Liver (tissue), 8 donors: ENCODE measurements at regions not wholly inside any gene's neighbourhood (a gene's known extent, or its start where the extent isn't known, plus 50 kb on each side); places are given as distances from the start of the nearest gene placed in this dataset.

Source experiments
- DNase-seq: peaks from one replicate; pipeline ENCODE4 v3.0.0-alpha.2; 2017; ENCODE audit warnings: low spot score
- H3K27ac ChIP-seq, 2 donors: one replicate each; pipeline ENCODE4 v1.7.0; 2013; ENCODE audit warnings: inconsistent platforms in 2 of 2, low read length in 2 of 2, control low read depth in 1 of 2, low read depth in 1 of 2, mild to moderate bottlenecking in 1 of 2
- H3K27me3 ChIP-seq, 4 donors: one replicate each; pipeline versions ENCODE4 v1.6.1 to v1.7.0; 2013; ENCODE audit warnings: low read length in 3 of 4, inconsistent platforms in 1 of 4, mild to moderate bottlenecking in 1 of 4, moderate library complexity in 1 of 4; ENCODE audit not compliant: control insufficient read depth in 4 of 4, insufficient read depth in 4 of 4
- H3K36me3 ChIP-seq, 4 donors: one replicate each; pipeline versions ENCODE4 v1.6.1 to v1.7.0; 2013; ENCODE audit warnings: low read length in 3 of 4, mild to moderate bottlenecking in 3 of 4, low read depth in 1 of 4, moderate library complexity in 1 of 4; ENCODE audit not compliant: control insufficient read depth in 4 of 4, insufficient read depth in 3 of 4
- H3K4me1 ChIP-seq, 4 donors: one replicate each; pipeline versions ENCODE4 v1.6.1 to v1.7.0; 2013; ENCODE audit warnings: low read length in 3 of 4, mild to moderate bottlenecking in 3 of 4, moderate library complexity in 1 of 4; ENCODE audit not compliant: control insufficient read depth in 4 of 4, insufficient read depth in 4 of 4
- H3K4me3 ChIP-seq, 3 donors: one replicate each; pipeline versions ENCODE4 v1.6.1 to v1.7.0; 2013; ENCODE audit warnings: low read length in 3 of 3, control low read depth in 1 of 3, low read depth in 1 of 3, mild to moderate bottlenecking in 1 of 3
- H3K9ac ChIP-seq, 2 donors: one replicate each; pipeline ENCODE4 v1.7.0; 2013; ENCODE audit warnings: low read length in 2 of 2, mild to moderate bottlenecking in 2 of 2, moderate library complexity in 2 of 2, control low read depth in 1 of 2, low read depth in 1 of 2
- H3K9me3 ChIP-seq, 4 donors: one replicate each; pipeline versions ENCODE4 v1.6.1 to v1.7.0; 2013; ENCODE audit warnings: low read length in 3 of 4; ENCODE audit not compliant: control insufficient read depth in 4 of 4
- ATF3 ChIP-seq: IDR thresholded peaks from 2 replicates; pipeline ENCODE4 v1.6.1; 2016; ENCODE audit warnings: antibody characterized with exemption
- CTCF ChIP-seq: fragments of 150-350 bp; IDR thresholded peaks from 2 replicates; pipeline ENCODE4 v1.5.1; 2017; ENCODE audit warnings: improper control_type of control experiment, low read depth, low read length; ENCODE audit not compliant: missing input control
- EGR1 ChIP-seq, 2 donors: IDR thresholded peaks; 2 replicates each; pipeline ENCODE4 v1.6.1; 2016 to 2018; ENCODE audit warnings: antibody characterized with exemption in 2 of 2, low read depth in 2 of 2
- FOXA1 ChIP-seq: IDR thresholded peaks from 2 replicates; pipeline ENCODE4 v1.6.1; 2016; ENCODE audit warnings: antibody characterized with exemption
- GABPA ChIP-seq, 2 donors: IDR thresholded peaks in 1 of 2; conservative IDR thresholded peaks in 1 of 2; 2 replicates each; pipeline ENCODE4 v1.6.1; 2016; ENCODE audit warnings: antibody characterized with exemption in 2 of 2, mild to moderate bottlenecking in 1 of 2, moderate library complexity in 1 of 2
- HNF4A ChIP-seq, 2 donors: conservative IDR thresholded peaks; 2 replicates each; pipeline ENCODE4 v1.6.1; 2016; ENCODE audit warnings: antibody characterized with exemption in 2 of 2, mild to moderate bottlenecking in 2 of 2
- HNF4G ChIP-seq: IDR thresholded peaks from 2 replicates; pipeline ENCODE4 v1.6.1; 2016; ENCODE audit warnings: antibody characterized with exemption
- JUND ChIP-seq, 2 donors: IDR thresholded peaks; 2 replicates each; pipeline ENCODE4 v1.6.1; 2016; ENCODE audit warnings: antibody characterized with exemption in 2 of 2
- MAX ChIP-seq: IDR thresholded peaks from 2 replicates; pipeline ENCODE4 v1.6.1; 2016; ENCODE audit warnings: antibody characterized with exemption
- NR2F2 ChIP-seq: IDR thresholded peaks from 2 replicates; pipeline ENCODE4 v1.6.1; 2016; ENCODE audit warnings: antibody characterized with exemption
- RXRA ChIP-seq, 2 donors: IDR thresholded peaks; 2 replicates each; pipeline ENCODE4 v1.6.1; 2017 to 2018; ENCODE audit warnings: antibody characterized with exemption in 2 of 2, mild to moderate bottlenecking in 1 of 2
- SP1 ChIP-seq: IDR thresholded peaks from 2 replicates; pipeline ENCODE4 v1.6.1; 2018; ENCODE audit warnings: antibody characterized with exemption, mild to moderate bottlenecking
- TAF1 ChIP-seq: conservative IDR thresholded peaks from 2 replicates; pipeline ENCODE4 v1.6.1; 2016; ENCODE audit warnings: antibody characterized with exemption, mild to moderate bottlenecking
- ZBTB33 ChIP-seq: IDR thresholded peaks from 2 replicates; pipeline ENCODE4 v1.6.1; 2016; ENCODE audit warnings: antibody characterized with exemption
- WGBS: extraction: QIAGEN DNeasy Blood & Tissue Kit; methylation state at CpG from one replicate; pipeline ENCODE4 v1.1.7; 2013; 5-methylcytosine and 5-hydroxymethylcytosine counted together
- donor health status: healthy.
- donor health status: healthy.
- donor health status: healthy.
- donor health status: healthy.
- donor health status: healthy.

GRCh38 chr10:64619102-64619501, 1097.9 kb downstream of the REEP3 start:
- 67% methylated on average over 2 of the region's 2 CpGs for WGBS
- no peaks in the 10 kb centered on the region for H3K9me3 ChIP-seq
- no peaks in the 10 kb centered on the region for H3K27me3 ChIP-seq
- no peaks in the 10 kb centered on the region for H3K36me3 ChIP-seq
- no peak overlapping the region for H3K4me3 ChIP-seq
- no peak overlapping the region for H3K9ac ChIP-seq
- no peaks in the 10 kb centered on the region for H3K4me1 ChIP-seq
- TF ChIP-seq ATF3 (no peak), GABPA (IDR thresholded peaks at IDR 0.05 in 1 of 2, conservative IDR thresholded peaks at IDR 0.05 in 1 of 2) (no peak)
- no peak for DNase-seq
- H3K27ac ChIP-seq: no peak overlapping the region

GRCh38 chr10:64626924-64627323, 1105.7 kb downstream of the REEP3 start:
- no peaks in the 10 kb centered on the region for H3K27me3 ChIP-seq
- H3K4me1 ChIP-seq: no peaks in the 10 kb centered on the region
- H3K27ac ChIP-seq: no peak overlapping the region
- H3K4me3 ChIP-seq: no peak overlapping the region
- H3K9ac ChIP-seq: no peak overlapping the region
- no peaks in the 10 kb centered on the region for H3K9me3 ChIP-seq
- DNase-seq: no peak
- WGBS: 95% methylated on average over 1 of the region's 1 CpG
- TF ChIP-seq NR2F2: no peak
- peak; percentile 16 to 33 for TF ChIP-seq HNF4A (conservative IDR thresholded peaks at IDR 0.05)
- no peaks in the 10 kb centered on the region for H3K36me3 ChIP-seq

GRCh38 chr10:64630534-64630933, 1109.3 kb downstream of the REEP3 start:
- Histone ChIP-seq H3K27me3 (no peaks in the 10 kb centered on the region), H3K9ac (no peak overlapping the region), H3K27ac (no peak overlapping the region), H3K9me3 (no peaks in the 10 kb centered on the region), H3K4me1 (no peaks in the 10 kb centered on the region), H3K4me3 (no peak overlapping the region), H3K36me3 (no peaks in the 10 kb centered on the region)
- TF ChIP-seq ATF3 (no peak), HNF4A (conservative IDR thresholded peaks at IDR 0.05) (no peak), RXRA (IDR thresholded peaks at IDR 0.05) (no peak), HNF4G (no peak), ZBTB33 (no peak), MAX (no peak), EGR1 (IDR thresholded peaks at IDR 0.05; ENCODE audit: low read depth in 2 of 2) (no peak), FOXA1 (no peak), JUND (IDR thresholded peaks at IDR 0.05) (no peak), TAF1 (no peak), CTCF (no peak), SP1 (no peak), NR2F2 (no peak)
- no peak for DNase-seq
- 85% methylated on average over 3 of the region's 3 CpGs for WGBS
